ENCODE measurements at regions not wholly inside any gene's neighbourhood (a gene's known extent, or its start where the extent isn't known, plus 50 kb on each side); places are given as distances from the start of the nearest gene placed in this dataset.

- Histone ChIP-seq H3K4me1 (replicated peaks in 1 of 2) (peaks cover 11 to 12% of the 10 kb centered on the region in 2 donors), H3K27ac (no peak overlapping the region), H3K4me3 (no peak overlapping the region)
- no peak for ATAC-seq (replicated peaks in 6 of 8)
- WGBS, 10 experiments = 0 to 92% (median 25%) methylated on average over 1 of the region's 1 CpG; no CpG with 5 or more reads in 5 of the 10 experiments
- in situ Hi-C loops (cut with MboI; ENCODE audit: low pct_unique_long_range_greater_than_20kb in 2 of 9, low sequenced_read_pairs in 9 of 9, unreplicated experiment in 9 of 9) = loop anchor here in 2 of 9 experiments (25.0 kb wide), 1 partner anchor 197 kb away; no protein-coding TSS in a partner anchor
Observed at GRCh38 chr10:105965141-105965540, 1199.4 kb downstream of the SORCS1 start.

GRCh38 chr10:105964009-105964408, 1200.5 kb downstream of the SORCS1 start:
- in situ Hi-C loops (cut with MboI; ENCODE audit: low pct_unique_long_range_greater_than_20kb in 2 of 9, low sequenced_read_pairs in 9 of 9, unreplicated experiment in 9 of 9) = loop anchor here in 2 of 9 experiments (25.0 kb wide), 1 partner anchor 198 kb away; no protein-coding TSS in a partner anchor
- WGBS, 10 experiments = 0 to 96% (median 88%) methylated on average over 3 to 5 of the region's 5 CpGs; no CpG with 5 or more reads in 1 of the 10 experiments
- no peak overlapping the region for H3K4me3 ChIP-seq
- H3K27ac ChIP-seq = no peak overlapping the region
- ATAC-seq (replicated peaks in 6 of 8) = no peak
- peaks cover 11 to 12% of the 10 kb centered on the region in 2 donors for H3K4me1 ChIP-seq (replicated peaks in 1 of 2)

- peak in 5 of 8 experiments; percentile 63 to 88 (median 72) for ATAC-seq (replicated peaks in 6 of 8)
- WGBS, 10 experiments = 0 to 14% (median 0%) methylated on average over 1 of the region's 1 CpG; no CpG with 5 or more reads in 2 of the 10 experiments
- H3K27ac ChIP-seq = no peak overlapping the region
- H3K4me1 ChIP-seq (replicated peaks in 1 of 2) = peaks cover 11 to 12% of the 10 kb centered on the region in 2 donors
- H3K4me3 ChIP-seq = no peak overlapping the region
- in situ Hi-C loops (cut with MboI; ENCODE audit: low pct_unique_long_range_greater_than_20kb in 2 of 9, low sequenced_read_pairs in 9 of 9, unreplicated experiment in 9 of 9) = loop anchor here in 2 of 9 experiments (25.0 kb wide), 1 partner anchor 199 kb away; no protein-coding TSS in a partner anchor
Observed at GRCh38 chr10:105963334-105963884, 1201.1 kb downstream of the SORCS1 start.

GRCh38 chr10:105956550-105956949, 1208.0 kb downstream of the SORCS1 start:
- WGBS, 10 experiments = 0 to 100% (median 70%) methylated on average over 1 of the region's 1 CpG; no CpG with 5 or more reads in 4 of the 10 experiments
- Histone ChIP-seq H3K27ac (no peak overlapping the region), H3K4me1 (replicated peaks in 1 of 2) (peaks cover 7 to 8% of the 10 kb centered on the region in 2 donors), H3K4me3 (no peak overlapping the region)
- in situ Hi-C loops (cut with MboI; ENCODE audit: low pct_unique_long_range_greater_than_20kb in 2 of 9, low sequenced_read_pairs in 9 of 9, unreplicated experiment in 9 of 9) = loop anchor here in 2 of 9 experiments (25.0 kb wide), 1 partner anchor 206 kb away; no protein-coding TSS in a partner anchor
- no peak for ATAC-seq (replicated peaks in 6 of 8)

GRCh38 chr10:105953861-105954260, 1210.6 kb downstream of the SORCS1 start:
- WGBS, 10 experiments = 6 to 100% (median 77%) methylated on average over 1 to 3 of the region's 3 CpGs
- H3K4me1 ChIP-seq (replicated peaks in 1 of 2) = peaks cover 7 to 8% of the 10 kb centered on the region in 2 donors
- H3K27ac ChIP-seq = no peak overlapping the region
- no peak overlapping the region for H3K4me3 ChIP-seq
- no peak for ATAC-seq (replicated peaks in 6 of 8)
- in situ Hi-C loops (cut with MboI; ENCODE audit: low pct_unique_long_range_greater_than_20kb in 2 of 9, low sequenced_read_pairs in 9 of 9, unreplicated experiment in 9 of 9) = loop anchor here in 2 of 9 experiments (25.0 kb wide), 1 partner anchor 208 kb away; no protein-coding TSS in a partner anchor

- Histone ChIP-seq H3K4me1 (replicated peaks in 1 of 2) (peaks cover 7 to 8% of the 10 kb centered on the region in 2 donors), H3K4me3 (no peak overlapping the region), H3K27ac (no peak overlapping the region)
- in situ Hi-C loops (cut with MboI; ENCODE audit: low pct_unique_long_range_greater_than_20kb in 2 of 9, low sequenced_read_pairs in 9 of 9, unreplicated experiment in 9 of 9) = loop anchor here in 2 of 9 experiments (25.0 kb wide), 1 partner anchor 209 kb away; no protein-coding TSS in a partner anchor
- no peak for ATAC-seq (replicated peaks in 6 of 8)
- 15 to 100% (median 90%) methylated on average over 1 to 4 of the region's 4 CpGs for WGBS, 10 experiments
Observed at GRCh38 chr10:105953056-105953455, 1211.5 kb downstream of the SORCS1 start.

- Histone ChIP-seq H3K4me1 (replicated peaks in 1 of 2) (peaks cover 7 to 8% of the 10 kb centered on the region in 2 donors), H3K4me3 (no peak overlapping the region), H3K27ac (no peak overlapping the region)
- in situ Hi-C loops (cut with MboI; ENCODE audit: low pct_unique_long_range_greater_than_20kb in 2 of 9, low sequenced_read_pairs in 9 of 9, unreplicated experiment in 9 of 9) = loop anchor here in 2 of 9 experiments (25.0 kb wide), 1 partner anchor 210 kb away; no protein-coding TSS in a partner anchor
- peak; percentile 76 to 96 (median 84) for ATAC-seq (replicated peaks in 6 of 8)
- WGBS, 10 experiments = 0 to 50% (median 29%) methylated on average over 1 to 3 of the region's 3 CpGs; no CpG with 5 or more reads in 1 of the 10 experiments
Observed at GRCh38 chr10:105952153-105952552, 1212.4 kb downstream of the SORCS1 start.

- Histone ChIP-seq H3K27ac (no peak overlapping the region), H3K4me1 (replicated peaks in 1 of 2) (peaks cover 7 to 8% of the 10 kb centered on the region in 2 donors), H3K4me3 (no peak overlapping the region)
- WGBS, 10 experiments = 13 to 89% (median 55%) methylated on average over 1 to 2 of the region's 2 CpGs; no CpG with 5 or more reads in 2 of the 10 experiments
- ATAC-seq (replicated peaks in 6 of 8) = peak; percentile 28 to 74 (median 58)
- in situ Hi-C loops (cut with MboI; ENCODE audit: low pct_unique_long_range_greater_than_20kb in 2 of 9, low sequenced_read_pairs in 9 of 9, unreplicated experiment in 9 of 9) = loop anchor here in 2 of 9 experiments (25.0 kb wide), 1 partner anchor 212 kb away; no protein-coding TSS in a partner anchor
Observed at GRCh38 chr10:105950410-105950809, 1214.1 kb downstream of the SORCS1 start.

- no peak overlapping the region for H3K4me3 ChIP-seq
- no peak for ATAC-seq (replicated peaks in 6 of 8)
- peaks cover 7 to 8% of the 10 kb centered on the region in 2 donors for H3K4me1 ChIP-seq (replicated peaks in 1 of 2)
- no peak overlapping the region for H3K27ac ChIP-seq
- 0 to 83% (median 46%) methylated on average over 2 of the region's 2 CpGs for WGBS, 10 experiments
- in situ Hi-C loops (cut with MboI; ENCODE audit: low pct_unique_long_range_greater_than_20kb in 2 of 9, low sequenced_read_pairs in 9 of 9, unreplicated experiment in 9 of 9) = loop anchor here in 2 of 9 experiments (25.0 kb wide), 1 partner anchor 213 kb away; no protein-coding TSS in a partner anchor
Observed at GRCh38 chr10:105949721-105950120, 1214.8 kb downstream of the SORCS1 start.

GRCh38 chr10:105925045-105925785, 1239.3 kb downstream of the SORCS1 start:
- no peak overlapping the region for H3K4me3 ChIP-seq
- in situ Hi-C loops (cut with MboI; ENCODE audit: low pct_unique_long_range_greater_than_20kb in 2 of 9, low sequenced_read_pairs in 9 of 9, unreplicated experiment in 9 of 9) = no loop called here
- no peaks in the 10 kb centered on the region for H3K4me1 ChIP-seq (replicated peaks in 1 of 2)
- no peak overlapping the region for H3K27ac ChIP-seq
- 13 to 100% (median 55%) methylated on average over 1 to 3 of the region's 4 CpGs; no CpG with 5 or more reads in 4 of the 10 experiments for WGBS, 10 experiments
- ATAC-seq (replicated peaks in 6 of 8) = no peak

GRCh38 chr10:105921348-105921747, 1243.2 kb downstream of the SORCS1 start:
- Histone ChIP-seq H3K4me3 (no peak overlapping the region), H3K27ac (no peak overlapping the region), H3K4me1 (replicated peaks in 1 of 2) (no peaks in the 10 kb centered on the region)
- no peak for ATAC-seq (replicated peaks in 6 of 8)
- 12 to 100% (median 80%) methylated on average over 1 to 3 of the region's 3 CpGs; no CpG with 5 or more reads in 1 of the 10 experiments for WGBS, 10 experiments
- in situ Hi-C loops (cut with MboI; ENCODE audit: low pct_unique_long_range_greater_than_20kb in 2 of 9, low sequenced_read_pairs in 9 of 9, unreplicated experiment in 9 of 9) = no loop called here

- H3K4me1 ChIP-seq (replicated peaks in 1 of 2) = peaks cover 0 to 2% of the 10 kb centered on the region in 2 donors
- no peak overlapping the region for H3K27ac ChIP-seq
- no peak overlapping the region for H3K4me3 ChIP-seq
- 0 to 100% (median 69%) methylated on average over 1 of the region's 1 CpG; no CpG with 5 or more reads in 4 of the 10 experiments for WGBS, 10 experiments
- ATAC-seq (replicated peaks in 6 of 8) = no peak
- in situ Hi-C loops (cut with MboI; ENCODE audit: low pct_unique_long_range_greater_than_20kb in 2 of 9, low sequenced_read_pairs in 9 of 9, unreplicated experiment in 9 of 9) = no loop called here
Observed at GRCh38 chr10:105914432-105914831, 1250.1 kb downstream of the SORCS1 start.

GRCh38 chr10:105908701-105909100, 1255.8 kb downstream of the SORCS1 start:
- in situ Hi-C loops (cut with MboI; ENCODE audit: low pct_unique_long_range_greater_than_20kb in 2 of 9, low sequenced_read_pairs in 9 of 9, unreplicated experiment in 9 of 9) = no loop called here
- 0 to 60% (median 40%) methylated on average over 1 of the region's 1 CpG; no CpG with 5 or more reads in 5 of the 10 experiments for WGBS, 10 experiments
- H3K27ac ChIP-seq = no peak overlapping the region
- H3K4me3 ChIP-seq = no peak overlapping the region
- H3K4me1 ChIP-seq (replicated peaks in 1 of 2) = peaks cover 2 to 19% of the 10 kb centered on the region in 2 donors
- peak in 2 of 8 experiments; percentile 43 to 50 for ATAC-seq (replicated peaks in 6 of 8)
